ENCODE measurements at regions not wholly inside any gene's neighbourhood (a gene's known extent, or its start where the extent isn't known, plus 50 kb on each side); places are given as distances from the start of the nearest gene placed in this dataset.
A peak's percentile ranks its signal among the peaks of the same experiment; 100 is the strongest.

DNA sequence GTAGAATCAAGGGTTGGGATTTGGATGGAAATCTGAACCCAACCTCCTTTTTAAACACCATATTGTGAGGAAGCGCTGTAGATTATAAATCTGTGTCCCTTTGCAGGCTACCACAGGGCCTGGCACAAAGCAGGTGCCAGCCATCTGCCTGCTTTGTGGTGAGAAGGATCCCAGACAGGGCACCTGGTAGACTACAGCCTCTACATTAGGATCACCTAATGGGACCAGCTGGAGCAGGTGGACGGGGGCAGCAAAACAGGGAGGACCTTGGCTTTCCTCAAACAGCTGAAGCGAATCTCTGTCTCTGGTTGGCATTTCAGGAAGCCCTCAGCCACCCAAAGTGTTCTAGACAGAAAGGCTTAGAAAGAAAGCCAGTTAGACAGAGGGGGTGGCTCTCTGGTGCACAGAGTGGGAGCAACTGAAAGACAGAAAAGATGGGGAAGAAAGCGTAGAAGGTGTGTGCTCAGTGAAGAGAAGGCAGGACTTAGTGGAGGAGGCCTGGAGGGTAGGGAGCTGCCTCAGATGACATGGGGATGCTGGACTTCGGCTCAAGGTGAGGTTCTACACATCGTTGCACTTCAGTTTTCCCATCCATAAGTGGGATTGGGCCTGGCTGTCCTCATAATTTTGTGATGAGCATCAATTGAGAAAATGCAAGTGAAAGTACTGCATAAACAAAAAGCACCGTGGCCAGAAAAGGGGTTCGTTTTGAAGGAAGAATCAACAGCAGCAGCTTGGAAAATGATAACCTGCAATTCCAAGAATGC, 350.8 kb downstream of the CYRIA start:
- DNase-seq: peak in 1 of 2 experiments; percentile 41

DNA sequence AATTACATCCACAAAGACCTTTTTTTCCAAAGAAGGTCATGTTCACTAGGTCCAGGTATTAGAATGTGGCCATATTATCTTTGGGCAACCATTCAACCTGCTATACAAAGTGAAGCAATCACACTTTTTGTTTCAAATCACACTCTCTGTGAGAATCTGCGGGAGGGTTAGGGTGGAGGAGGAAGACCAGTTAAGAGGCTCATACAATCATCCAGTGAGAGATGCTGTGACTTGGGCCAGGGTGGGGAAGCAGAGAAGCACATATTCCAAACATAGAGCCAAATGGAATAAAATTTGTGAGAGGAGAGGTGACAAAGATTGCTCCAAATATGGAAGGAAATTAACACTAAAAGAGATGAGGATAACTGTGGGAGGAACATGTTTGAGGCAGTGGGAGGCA, 351.6 kb downstream of the CYRIA start:
- no peak for DNase-seq

DNA sequence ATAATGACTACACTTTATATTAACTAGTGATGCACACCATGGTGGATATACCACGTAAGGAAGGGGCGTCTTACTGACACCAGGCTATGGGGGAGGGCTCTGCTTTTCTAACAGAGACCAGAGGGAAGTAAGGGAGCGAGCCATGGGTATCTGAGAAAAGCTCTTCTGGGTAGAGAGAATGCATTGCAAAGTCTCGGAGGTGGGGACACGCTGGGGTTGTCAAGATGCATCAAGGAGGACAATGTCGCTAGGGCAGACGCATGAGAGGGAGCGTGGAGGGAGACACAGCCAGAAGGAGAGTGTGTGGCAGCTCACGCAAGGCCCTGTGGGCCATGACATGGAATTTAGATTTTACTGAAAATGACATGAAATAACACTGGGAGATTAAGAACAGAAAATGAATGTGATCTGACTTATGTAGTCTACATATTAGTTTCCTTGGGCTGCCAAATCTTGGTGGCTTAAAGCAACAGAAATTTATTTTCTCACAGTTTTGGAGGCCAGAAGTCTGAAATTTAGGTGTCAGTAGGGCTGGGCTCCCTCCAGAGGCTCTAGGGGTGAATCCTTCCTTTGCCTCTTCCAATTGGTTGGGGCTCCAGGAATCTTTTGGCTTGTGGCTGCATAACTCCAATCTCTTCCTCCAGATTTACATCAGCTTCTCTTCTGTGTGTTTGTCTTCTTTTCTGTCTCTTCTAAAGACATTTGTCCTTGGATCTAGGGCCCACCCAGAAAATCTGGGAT, 352.2 kb downstream of the CYRIA start:
- no peak for DNase-seq

DNA sequence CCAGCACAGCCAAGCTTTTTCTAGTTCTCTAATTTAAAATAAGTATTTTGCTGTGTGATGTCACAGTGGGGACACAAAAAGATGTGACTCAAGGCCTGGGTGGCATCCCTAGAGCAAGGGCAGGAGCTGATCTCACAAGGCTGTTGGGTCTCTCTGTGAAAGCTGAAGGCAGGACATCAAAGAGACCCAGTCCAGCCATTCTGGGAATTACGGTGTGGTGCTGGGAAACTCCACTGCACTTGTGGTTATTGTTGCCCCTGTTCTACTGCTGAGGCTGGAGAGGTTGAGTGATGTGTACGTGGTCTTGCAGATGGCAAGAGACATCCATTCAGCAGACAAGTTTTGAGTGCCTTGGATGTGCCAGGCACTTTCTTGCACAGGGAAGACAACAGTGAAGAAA, 352.9 kb downstream of the CYRIA start:
- no peak for DNase-seq

DNA sequence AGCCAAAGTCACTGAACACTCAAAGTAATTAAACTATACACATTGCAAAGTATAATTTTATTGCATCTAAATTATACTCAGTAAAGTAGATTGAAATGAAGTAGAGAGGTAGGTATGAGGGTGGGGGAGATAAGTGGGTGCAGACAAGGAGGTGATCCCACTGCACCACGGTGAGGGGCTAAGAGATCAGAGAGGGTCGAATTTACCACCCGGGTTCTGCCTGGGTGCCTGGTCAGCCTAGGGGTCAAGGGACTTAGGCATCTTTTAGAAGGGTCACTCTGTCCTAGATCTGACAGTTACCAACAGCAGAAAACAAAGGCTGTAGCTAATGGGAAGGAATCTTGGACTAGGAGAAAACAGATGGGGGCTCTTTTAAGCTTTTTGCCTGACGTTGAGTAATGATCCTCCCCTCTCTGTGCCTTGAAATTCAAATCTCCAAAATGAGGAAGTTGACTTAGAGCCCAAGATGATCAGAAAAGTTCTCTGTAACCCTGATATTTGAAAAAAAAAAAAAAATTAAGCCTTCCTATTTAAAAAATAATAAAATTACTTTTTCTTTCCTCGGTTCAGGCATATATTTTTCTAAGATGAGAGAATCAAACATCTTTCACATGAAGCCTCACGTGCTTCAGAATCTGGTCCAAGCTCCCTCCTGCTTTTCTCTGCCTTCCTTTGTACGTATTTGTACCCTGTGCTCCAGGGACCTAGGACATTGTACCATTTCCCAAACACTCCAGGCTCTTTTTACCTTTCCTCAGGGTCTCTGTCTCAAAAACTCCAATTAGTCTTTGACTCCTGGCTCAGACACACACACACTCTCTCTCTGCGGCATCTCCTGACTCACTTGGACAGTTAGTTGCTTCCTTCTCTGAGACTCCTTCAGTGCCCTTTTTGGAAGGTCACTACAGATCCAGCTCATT, 353.9 kb downstream of the CYRIA start:
- no peak for DNase-seq

DNA sequence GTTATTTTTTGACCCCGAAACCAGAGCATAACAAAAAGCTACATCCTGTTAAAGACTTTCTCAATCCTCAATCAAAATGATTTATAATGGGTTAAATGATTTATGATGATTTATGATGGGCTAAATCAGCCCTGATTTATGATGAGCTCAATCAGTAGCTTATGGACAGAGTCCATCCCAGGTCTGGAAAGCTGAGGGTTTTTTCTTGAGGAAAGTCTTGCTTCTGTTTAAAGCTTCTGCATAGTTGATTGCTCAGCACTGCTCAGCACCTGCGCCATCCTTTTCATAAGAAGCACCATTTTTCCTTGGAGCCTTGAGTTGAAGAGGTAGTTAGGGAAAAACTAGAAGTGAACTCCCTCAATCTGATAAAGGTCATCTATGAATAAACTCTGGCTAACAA, 356.8 kb downstream of the CYRIA start:
- DNase-seq: no peak

DNA sequence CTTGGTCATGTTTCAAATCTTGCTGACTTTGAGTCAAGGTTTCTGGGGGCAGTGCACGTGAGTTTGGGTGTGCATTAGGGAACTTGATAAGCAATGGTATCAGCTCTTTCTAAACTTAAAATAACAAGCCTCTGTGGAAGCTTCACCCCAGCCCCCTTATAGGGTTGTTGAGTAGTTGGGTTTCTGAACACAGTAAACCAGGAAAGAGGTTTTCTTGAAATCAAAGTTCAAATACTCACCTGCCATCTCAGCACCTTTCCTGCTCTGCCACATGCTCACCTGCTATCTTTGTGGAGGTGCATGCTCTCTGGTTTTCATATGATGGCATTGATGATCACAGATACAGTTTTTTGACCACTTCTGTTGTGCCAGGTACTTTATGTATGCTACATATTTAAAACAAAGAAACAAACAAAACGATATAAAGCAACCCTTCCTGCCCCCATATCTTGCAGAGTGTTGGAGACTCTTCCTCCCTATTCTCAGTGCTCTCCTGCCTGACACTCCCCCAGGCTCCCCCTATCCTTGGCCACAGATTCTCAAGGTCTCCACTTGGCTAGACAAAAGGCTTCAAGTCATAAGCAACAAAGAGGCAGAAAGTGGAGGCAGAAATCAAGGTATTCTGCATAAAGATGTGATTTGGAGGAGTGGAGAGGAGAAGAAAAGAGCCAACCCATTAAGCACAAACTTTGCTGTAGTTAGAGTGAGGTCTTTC, 360.6 kb downstream of the CYRIA start:
- no peak for DNase-seq

DNA sequence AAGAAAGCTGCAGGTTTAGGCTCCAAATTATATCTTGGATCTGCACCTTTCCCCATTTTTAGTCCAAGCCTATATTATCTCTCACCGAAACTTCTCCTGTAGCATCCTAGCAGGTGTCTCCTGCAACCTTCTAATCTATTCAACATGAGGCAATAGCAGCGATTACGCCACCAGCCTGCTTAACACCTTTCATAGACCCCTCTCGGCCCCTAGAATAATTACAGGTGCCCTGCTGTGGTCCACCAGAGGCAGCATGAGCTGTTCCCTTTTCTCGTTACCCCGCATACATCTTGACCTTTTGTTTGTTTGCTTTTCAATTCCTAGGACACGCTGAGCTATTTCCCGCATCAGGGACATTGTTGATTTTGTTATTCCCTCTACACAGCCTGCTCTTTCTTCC, 361.9 kb downstream of the CYRIA start:
- DNase-seq: no peak

DNA sequence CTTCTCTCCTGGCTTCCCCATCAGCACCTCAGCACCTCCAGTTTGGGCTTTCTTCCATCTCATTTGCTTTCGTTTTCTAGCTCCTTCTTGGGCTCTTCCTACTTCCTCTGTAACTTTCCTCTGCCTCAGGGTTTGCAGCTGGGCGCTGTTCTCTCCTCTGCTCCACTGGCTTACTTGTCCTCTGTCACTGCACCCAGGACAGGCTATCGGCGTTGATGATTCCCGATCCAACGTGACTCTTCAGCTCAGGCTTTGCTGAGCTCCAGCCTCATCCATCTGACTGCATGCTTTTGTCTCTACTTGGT, 362.4 kb downstream of the CYRIA start:
- DNase-seq: no peak

DNA sequence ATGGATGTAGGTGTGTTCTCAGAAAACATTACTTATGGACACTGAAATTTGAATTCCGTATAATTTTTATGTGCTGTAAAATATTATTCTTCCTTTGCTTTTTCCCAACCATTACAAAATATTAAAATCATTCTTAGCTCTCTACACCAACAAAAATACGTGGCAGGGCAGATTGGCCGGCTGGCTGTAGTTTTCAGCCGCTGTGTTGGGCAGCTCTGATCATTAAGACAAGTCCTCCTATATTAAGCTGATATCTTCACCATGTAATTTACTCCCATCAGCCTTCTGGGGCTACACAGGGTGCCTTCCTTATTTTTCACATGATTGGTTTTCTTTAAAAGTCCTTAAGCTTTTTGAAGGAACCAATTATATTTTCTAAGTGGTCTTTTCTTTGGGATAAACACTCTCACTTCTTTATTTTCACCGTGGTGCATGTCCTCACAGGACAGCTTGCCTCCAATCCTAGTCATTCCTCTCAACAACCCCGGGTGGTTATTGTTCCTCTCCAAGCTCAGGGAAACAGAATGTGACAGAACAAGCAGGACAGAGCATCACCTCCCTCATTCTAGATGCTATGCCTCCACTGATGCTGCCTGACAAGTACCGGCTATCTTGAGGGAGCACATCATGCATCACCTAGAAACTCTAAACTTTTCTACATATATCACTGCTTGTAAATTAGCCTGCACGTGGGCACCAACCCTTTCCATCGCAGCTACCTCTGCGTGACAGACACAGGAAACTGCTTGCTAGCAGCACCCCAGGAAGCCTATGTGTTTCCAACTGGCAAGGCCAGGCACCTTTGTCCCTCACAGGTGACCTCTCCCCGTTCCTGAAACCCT, 362.3 kb downstream of the MYCN start:
- no peak for DNase-seq

DNA sequence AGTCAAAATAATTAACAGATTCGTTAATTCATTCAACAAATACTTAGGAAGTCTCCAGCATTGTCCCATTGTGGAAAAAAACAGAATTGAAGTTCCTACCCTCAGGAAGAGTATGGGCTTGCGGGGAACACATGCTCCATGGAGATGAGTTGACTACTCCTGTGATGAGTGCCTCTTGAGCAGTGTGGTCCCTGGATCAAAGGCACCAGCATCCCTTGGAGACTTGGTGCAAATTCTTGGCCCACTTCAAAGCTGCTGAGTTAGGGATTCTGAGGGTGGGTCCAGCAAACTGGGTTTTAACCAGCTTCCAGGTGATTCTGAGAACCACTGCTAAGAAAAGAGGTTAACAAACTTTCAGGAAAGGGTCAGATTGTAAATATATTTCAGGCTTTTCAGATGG, 361.6 kb downstream of the MYCN start:
- no peak for DNase-seq

DNA sequence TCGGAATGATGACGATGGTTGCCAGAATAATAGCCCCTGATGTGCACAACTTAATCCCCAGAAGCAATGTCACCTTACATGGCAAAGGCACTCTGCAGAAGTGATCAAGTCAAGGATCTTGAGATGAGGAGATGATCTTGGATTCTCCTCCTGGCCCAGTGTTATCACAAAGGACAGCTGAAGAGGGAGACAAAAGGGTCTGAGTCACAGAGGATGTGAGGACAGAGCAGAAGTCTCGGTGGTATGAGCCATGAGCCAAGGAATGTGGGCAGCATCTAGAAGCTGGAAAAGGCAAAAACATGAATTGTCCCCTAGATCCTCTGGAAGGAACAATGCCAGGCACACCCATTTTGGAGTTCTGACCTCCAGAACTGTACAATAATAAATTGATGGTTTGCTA, 358.5 kb downstream of the MYCN start:
- DNase-seq: no peak

DNA sequence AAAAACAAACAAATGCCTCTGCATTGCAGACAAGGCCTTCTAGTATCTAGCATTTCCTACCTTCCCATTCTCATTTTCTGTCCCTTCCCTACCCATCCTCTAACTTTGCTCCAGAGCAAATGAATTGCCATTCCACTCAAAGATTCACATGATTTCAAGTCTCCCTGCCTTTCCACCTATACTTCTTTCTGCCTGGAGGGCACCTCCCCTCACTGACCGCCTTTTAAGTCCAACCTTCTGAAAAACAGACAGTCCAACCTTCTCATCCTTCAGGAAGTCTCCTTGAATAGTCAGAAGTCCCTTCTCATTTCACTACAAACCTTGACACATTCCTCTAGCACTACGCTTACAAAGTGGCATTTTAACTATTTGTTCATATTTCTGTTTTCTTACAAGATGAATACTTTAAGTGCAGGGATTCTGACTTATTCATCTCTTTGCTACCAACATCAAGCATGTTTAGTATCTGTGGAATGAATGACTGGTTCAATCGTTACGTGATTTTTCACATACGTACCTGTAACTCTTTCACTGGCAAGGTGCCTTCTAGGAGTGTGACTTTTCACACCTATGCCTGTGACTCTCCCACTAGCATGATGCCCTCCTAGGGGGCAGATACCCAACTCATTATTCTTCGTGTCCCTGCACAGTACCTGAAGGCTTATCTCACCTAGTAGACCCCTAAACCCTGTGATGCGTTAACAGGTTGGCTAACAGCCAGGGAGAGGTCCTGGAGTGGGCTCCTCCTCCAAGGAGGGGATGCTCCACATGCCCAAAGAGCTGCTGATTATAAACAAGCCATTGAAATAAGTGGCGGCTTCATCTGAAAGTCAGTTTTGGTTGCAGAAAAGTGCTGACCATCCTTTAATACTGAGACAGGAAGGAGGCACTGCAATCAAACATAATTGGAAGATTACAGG, 356.2 kb downstream of the MYCN start:
- DNase-seq: no peak

DNA sequence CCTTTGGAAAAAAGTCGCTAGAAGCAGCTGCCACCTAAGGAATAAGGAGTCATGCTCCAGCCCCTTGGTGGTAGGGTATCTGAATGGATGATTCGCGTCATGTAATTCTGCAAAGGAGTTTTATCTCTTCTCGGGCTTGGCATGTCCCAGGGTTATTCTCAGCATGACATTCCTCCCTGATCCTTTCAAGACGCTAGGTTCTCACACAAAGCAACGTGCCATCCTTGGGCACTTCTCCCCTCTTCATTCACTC, 355.6 kb downstream of the MYCN start:
- no peak for DNase-seq

DNA sequence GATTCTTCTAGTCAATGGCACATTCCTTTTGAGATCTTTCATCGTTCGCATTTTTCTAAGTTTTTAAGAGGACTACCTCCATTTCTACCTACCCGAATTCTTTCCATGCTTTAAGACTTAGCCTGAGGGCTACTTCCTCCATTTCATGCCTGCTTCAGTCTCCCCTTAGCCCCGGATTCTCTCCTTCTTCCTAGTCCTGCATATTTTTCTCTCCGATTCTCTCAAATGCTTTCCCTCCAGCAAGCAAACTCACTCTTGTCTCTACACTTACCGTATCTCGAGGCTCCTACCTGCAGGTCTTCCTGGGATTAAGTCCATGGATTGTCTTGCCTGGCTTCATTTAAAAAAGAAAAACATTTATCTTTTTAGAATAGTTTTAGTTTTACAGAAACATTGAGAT, 354.4 kb downstream of the MYCN start:
- no peak for DNase-seq

DNA sequence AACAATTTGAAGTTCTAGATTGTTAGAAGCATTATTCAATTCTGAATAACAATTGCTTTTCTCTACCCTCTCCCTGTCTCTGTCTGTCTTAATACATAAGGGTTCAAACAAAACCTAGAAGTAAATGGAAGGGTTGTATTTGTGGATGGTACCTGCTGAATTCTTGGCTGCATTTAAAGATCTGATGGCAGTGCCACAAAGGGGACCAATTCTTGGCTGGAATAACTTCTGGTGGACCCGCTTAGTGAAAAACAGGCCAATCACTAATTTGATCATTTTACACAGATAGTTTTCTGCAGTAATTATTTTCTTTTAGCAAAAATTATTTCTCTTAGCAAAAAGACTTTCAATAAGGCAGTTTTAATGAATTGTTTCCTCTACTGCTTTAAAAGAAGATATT, 353.5 kb downstream of the MYCN start:
- no peak for DNase-seq

DNA sequence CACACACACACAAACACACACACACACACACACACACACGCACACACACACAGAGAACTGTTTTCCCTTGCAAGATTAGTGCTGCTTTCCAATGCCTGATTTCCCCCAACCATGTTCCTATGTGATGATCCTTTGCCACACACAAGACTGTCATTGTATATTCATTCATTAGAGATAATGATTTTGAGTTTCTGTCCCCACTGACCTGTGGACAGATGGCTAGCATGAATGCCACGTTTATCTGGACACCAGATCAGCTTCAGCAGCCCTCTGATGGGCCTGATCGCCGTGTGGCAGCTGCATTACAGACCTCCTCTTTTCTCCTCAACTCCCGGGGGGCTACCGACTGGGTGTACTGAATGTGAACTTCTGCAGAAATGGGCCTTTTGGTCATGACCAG, 353.0 kb downstream of the MYCN start:
- no peak for DNase-seq

DNA sequence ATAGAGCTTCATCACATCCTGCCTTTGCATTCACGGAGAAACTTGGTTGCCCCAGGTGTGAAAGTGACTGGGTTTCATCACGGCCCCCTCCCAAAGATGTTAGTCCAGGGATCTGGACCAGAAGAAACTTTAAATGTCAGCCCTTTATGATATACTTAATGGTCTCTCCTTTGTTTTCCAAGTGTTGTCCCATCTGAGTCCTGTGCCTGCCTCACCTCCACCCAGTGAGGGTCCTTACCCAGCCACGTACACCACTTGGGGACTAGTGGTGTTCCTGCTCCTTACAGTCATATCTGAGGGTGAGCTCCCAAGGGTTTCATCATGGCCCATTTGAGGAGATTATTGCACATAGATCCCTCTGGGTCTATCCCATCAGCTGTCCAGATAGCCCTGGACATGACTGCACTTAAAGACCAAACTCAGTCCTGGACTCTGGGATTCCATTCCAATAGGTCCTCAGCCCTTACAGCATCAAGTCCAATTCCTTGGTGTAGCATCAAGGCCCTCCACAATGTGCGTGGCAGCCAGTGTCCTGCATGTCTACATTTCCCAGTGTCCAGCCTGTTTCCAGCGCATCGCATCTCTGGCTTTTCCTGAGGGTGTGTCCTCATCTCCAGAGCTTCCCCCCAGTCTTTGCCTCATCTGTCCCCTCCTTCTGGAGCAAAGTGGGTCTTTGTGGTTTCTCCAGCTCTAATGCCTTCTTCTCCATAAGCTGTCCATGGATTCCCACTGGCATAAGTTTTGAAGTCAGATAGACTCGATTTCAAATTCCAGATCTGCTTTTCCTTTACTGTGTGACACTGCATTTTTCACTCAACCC, 351.6 kb downstream of the MYCN start:
- DNase-seq: no peak

DNA sequence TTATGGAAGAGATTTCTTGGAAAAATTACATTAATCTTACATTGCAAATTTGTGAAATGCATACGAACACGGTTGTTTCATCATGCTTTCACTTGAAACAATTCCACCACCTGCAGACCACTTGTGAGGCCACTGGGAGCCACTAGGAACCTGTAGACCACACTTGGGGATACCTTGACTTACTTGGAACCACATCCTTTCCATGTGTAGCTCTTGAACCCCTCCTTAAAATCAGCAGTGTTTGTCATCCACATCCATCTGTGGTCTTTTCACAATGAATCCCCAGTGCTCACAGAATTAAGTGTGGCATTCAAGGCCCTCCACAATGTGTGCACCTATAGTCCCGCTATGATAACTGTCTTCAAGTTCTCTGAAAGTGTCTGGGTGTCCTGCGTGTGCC, 350.9 kb downstream of the MYCN start:
- DNase-seq: no peak

DNA sequence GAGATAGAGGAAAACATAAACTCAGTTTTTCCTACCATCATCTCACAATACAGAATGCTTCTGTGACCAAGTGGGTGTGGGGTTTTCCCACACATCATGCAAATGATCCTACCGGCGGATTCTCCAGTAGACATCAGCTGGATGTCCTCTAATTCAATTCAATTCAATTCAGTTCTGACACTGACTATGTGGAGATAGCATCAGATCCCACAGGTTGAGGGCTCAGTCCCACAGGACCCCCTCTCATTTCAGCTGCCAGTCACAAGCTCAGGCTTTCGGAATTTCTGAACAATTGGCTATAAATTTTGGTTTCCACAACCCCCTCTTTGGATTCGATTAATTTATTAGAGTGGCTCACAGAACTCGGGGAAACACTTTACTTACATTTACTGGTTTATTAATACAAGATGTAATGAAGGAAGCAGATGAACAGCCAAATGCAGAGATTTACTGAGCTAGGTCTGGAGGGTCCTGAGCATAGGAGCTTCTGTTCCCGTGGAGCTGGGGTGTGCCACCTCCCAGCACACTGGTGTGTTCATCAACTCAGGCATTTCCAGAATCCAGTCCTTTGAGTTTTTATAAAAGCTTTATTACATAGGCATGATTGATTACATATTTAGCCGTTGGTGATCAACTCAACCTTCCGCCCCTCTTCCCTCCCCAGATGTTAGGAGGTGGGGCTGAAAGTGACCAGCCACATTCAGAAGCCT, 350.1 kb downstream of the MYCN start:
- no peak for DNase-seq

Measured in cerebellar nuclear complex (tissue), 1 donor.